GOT3 (cell line): ENCODE measurements at regions not wholly inside any gene's neighbourhood (a gene's known extent, or its start where the extent isn't known, plus 50 kb on each side); places are given as distances from the start of the nearest gene placed in this dataset.
"Not testable (repeated sequence)": the region's sequence is repeated elsewhere in the genome, so short reads cannot be mapped to it uniquely, and the experiment has no call there.

Experiments used
- DNase-seq: peaks from one replicate; lab custom pipeline; 2025; ENCODE audit warnings: mixed read lengths; lab: John Stamatoyannopoulos, UW

GRCh38 chrX:131595120-131595519 lies 51.2 kb downstream of the OR13H1 start:
- no peak for DNase-seq

GRCh38 chrX:131607792-131608369 lies 64.0 kb downstream of the OR13H1 start:
- no peak for DNase-seq

- DNase-seq: no peak
These were observed 65.6 kb downstream of the OR13H1 start for GRCh38 chrX:131609480-131609879.

- no peak for DNase-seq
These were observed 69.4 kb downstream of the OR13H1 start for GRCh38 chrX:131613260-131613659.

GRCh38 chrX:131614241-131614640 lies 70.4 kb downstream of the OR13H1 start:
- DNase-seq: no peak

- DNase-seq: no peak
These were observed 73.3 kb downstream of the OR13H1 start for GRCh38 chrX:131617182-131617581.

- DNase-seq: no peak
These were observed 77.8 kb downstream of the OR13H1 start for GRCh38 chrX:131621650-131622049.

GRCh38 chrX:131626681-131627296 lies 82.9 kb downstream of the OR13H1 start:
- no peak for DNase-seq

GRCh38 chrX:131630534-131630933 lies 86.7 kb downstream of the OR13H1 start:
- DNase-seq: no peak

GRCh38 chrX:131633285-131633917 lies 89.5 kb downstream of the OR13H1 start:
- DNase-seq: no peak

GRCh38 chrX:131634900-131635299 lies 91.0 kb downstream of the OR13H1 start:
- no peak for DNase-seq

GRCh38 chrX:131646106-131646505 lies 102.2 kb downstream of the OR13H1 start:
- DNase-seq: no peak

GRCh38 chrX:131649741-131650140 lies 105.9 kb downstream of the OR13H1 start:
- DNase-seq: no peak

- no peak for DNase-seq
These were observed 107.0 kb downstream of the OR13H1 start for GRCh38 chrX:131650637-131651410.

GRCh38 chrX:131663726-131664125 lies 119.9 kb downstream of the OR13H1 start:
- DNase-seq: not testable (repeated sequence)

- no peak for DNase-seq
These were observed 127.9 kb downstream of the OR13H1 start for GRCh38 chrX:131671735-131672134.

GRCh38 chrX:131675596-131676194 lies 131.8 kb downstream of the OR13H1 start:
- DNase-seq: no peak

- no peak for DNase-seq
These were observed 134.1 kb downstream of the OR13H1 start for GRCh38 chrX:131677655-131678628.

GRCh38 chrX:131682735-131683134 lies 138.9 kb downstream of the OR13H1 start:
- not testable (repeated sequence) for DNase-seq

- no peak for DNase-seq
These were observed 149.5 kb downstream of the OR13H1 start for GRCh38 chrX:131693359-131693758.

- DNase-seq: not testable (repeated sequence)
These were observed 153.1 kb downstream of the OR13H1 start for GRCh38 chrX:131696989-131697388.
